HG03439 (cell line): ENCODE measurements at regions not wholly inside any gene's neighbourhood (a gene's known extent, or its start where the extent isn't known, plus 50 kb on each side); places are given as distances from the start of the nearest gene placed in this dataset.

ENCODE experiments used
- ATAC-seq: cut with Tn5 transposase; IDR thresholded peaks from one replicate; pipeline ENCODE4 v1.9.1; 2021; ENCODE audit warnings: mild to moderate bottlenecking, moderate library complexity; ENCODE audit not compliant: unreplicated experiment

- ATAC-seq: no peak
These were observed 186.2 kb downstream of the ERMARD start for GRCh38 chr6:169937389-169938261.

GRCh38 chr6:169936355-169936975, 185.0 kb downstream of the ERMARD start:
- ATAC-seq: no peak

DNA sequence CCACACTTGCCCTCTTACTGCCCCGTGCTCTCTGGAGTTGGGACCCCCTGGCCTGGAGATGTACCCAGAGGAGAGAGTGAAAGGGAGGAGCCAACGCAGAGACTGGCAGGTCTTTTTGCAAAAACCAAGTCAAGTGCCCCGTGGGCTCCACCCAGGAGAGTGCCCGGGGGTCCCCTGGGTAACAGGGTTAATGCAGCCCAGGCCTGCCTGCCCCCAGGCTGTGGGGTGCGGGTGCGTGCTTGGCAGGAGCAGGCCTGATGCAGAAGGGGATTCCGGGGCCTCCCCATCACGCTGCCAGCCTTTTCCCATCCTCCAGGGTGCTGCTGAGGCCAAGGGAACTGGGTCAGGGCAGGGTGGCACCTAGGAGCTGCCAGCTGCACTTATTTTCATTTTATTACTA, 184.4 kb downstream of the ERMARD start:
- no peak for ATAC-seq

DNA sequence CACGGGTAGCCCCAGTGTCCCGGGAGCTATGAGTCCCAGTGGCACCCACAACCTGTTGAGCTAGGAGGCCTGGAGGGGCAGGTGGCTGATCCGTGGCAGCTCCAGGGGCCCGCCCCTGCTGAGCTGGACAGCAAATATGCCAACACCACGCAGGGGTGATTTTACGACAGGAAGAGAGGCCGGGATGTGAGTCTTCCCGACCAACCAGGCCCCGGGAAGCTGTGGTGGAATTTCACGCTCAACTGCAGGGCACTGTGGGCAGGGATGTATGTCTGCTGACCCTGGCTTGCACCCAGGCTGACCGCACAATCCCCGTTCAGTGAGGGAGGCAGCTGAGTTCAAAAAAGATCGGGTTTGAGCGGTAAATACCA, 183.9 kb downstream of the ERMARD start:
- no peak for ATAC-seq

GRCh38 chr6:169934699-169935347, 183.4 kb downstream of the ERMARD start:
- ATAC-seq: no peak

GRCh38 chr6:169933839-169934698, 182.6 kb downstream of the ERMARD start:
- no peak for ATAC-seq

GRCh38 chr6:169933251-169933821, 181.9 kb downstream of the ERMARD start:
- no peak for ATAC-seq

DNA sequence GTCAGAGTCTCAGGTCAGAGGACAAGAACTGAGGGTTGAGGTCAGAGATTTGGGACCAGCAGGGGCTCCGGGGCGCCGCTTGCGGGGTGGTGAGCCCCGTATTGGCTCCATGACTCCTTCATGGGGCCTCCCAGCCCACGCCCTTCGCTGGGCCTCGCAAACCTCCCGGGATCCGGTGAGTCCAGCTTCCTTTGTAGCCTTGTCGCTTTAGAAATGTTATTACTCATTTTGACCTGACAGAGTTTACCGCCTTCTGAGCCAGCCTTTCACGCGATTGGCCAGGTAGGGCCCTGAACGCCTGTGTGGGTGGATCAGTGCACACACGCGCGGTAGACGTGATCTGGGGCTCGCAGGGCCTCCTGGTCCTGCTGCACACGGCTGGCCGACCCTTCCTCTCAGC, 181.1 kb downstream of the ERMARD start:
- no peak for ATAC-seq

DNA sequence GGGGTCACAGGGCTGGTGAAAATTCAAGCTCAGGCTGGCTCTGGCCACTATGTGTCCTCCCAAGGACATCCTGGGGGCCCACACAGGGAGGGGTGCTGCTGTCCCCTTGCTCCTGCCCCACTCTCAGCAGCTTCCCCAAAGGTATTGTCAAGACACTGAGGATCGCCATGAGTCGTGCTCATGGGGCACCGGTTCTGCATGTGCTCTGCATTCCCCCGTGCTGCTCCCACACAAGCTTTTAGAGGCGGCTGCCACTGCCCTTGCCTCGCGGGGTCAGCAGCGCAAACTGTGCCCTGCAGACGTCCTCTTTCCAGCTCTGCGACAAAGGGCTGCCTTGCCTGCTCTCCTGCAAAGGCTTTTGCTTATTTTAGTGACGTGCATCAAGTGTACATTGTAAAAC, 179.8 kb downstream of the ERMARD start:
- ATAC-seq: no peak

DNA sequence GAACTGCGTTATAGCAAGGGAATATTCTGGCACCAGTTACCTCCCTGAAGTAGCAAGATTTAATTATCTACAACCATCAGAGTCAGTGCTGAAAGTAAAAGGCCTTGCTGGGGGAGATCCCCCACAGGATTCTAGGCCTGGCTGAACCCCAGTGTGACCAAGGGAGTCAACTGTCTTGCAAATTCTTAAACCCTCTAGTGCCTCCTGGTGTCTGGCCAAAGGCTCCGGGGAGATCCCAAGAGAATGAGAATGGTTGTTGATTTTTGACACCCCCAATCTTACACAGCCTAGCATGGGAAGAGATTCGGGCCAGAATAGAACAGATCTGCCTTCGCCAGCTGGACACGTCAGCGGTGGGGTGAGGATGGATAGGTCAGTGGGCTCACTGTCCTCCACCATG, 179.4 kb downstream of the ERMARD start:
- ATAC-seq: no peak

GRCh38 chr6:169927711-169928110, 176.3 kb downstream of the ERMARD start:
- no peak for ATAC-seq

- no peak for ATAC-seq
These were observed 175.4 kb downstream of the ERMARD start for GRCh38 chr6:169926617-169927417.

- no peak for ATAC-seq
These were observed 172.3 kb downstream of the ERMARD start for GRCh38 chr6:169923468-169924464.

- no peak for ATAC-seq
These were observed 170.7 kb downstream of the ERMARD start for GRCh38 chr6:169921853-169922824.

DNA sequence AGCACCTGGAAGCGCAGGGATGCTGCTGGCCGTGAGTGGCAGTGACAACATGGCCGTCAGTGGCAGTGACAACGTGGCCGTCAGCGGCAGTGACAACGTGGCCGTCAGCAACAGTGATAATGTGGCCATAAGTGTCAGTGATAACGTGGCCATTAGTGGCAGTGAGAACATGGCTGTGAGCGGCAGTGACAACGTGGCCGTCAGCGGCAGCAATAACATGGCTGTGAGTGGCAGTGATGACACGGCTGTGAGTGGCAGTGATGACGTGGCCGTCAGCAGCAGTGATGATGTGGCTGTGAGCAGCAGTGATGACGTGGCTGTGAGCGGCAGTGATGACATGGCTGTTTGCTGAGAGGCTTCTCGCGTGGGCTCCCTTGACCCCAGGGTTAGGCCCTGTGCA, 169.8 kb downstream of the ERMARD start:
- ATAC-seq: no peak

DNA sequence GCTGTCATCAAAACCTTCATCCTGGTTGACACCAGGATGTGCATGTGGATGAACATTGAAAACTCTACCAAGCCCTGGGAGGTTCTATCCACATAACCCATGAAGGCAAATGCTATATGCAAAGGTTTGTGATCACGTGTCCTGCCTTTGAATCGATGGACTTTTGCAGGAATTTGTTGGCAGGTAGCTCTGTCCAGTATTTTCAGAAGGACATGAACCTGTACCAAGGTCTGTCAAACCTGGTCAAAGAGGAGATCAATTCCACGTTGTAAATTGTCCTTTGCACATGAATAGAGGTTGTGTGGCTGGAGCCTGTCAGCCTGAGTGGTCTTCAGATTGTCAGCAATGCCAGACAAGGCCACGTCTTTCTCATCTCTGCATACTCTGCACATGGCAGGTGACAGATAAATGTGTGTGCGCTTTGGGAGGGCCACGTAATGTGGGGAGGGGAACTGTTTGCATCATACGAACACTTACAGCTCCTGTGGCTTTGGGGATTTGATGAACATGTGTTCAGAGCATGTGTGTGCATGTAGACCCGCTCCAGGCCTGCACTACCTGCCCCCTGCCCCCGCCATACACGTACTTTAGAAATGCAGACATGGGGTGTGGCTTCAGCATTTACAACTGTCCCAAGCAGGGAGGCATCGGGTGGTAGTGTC, 169.1 kb downstream of the ERMARD start:
- ATAC-seq: no peak

- no peak for ATAC-seq
These were observed 167.6 kb downstream of the ERMARD start for GRCh38 chr6:169918954-169919549.
